Psoas muscle (tissue), 7 donors: ENCODE measurements at regions not wholly inside any gene's neighbourhood (a gene's known extent, or its start where the extent isn't known, plus 50 kb on each side); places are given as distances from the start of the nearest gene placed in this dataset.

ENCODE experiments used
- ATAC-seq, 4 donors: fragments of 200-7000 bp; cut with Tn5 transposase; one replicate each; pipeline ENCODE4 v1.9.1; 2020; ENCODE audit warnings: moderate library complexity in 3 of 4, mild to moderate bottlenecking in 2 of 4
- DNase-seq, 2 donors: peaks; one replicate each; pipeline ENCODE4 v3.0.0-alpha.2; 2020
- H3K27ac ChIP-seq: fragments of 200-600 bp; one replicate; pipeline ENCODE4 v1.8.0; 2022
- H3K27me3 ChIP-seq, 3 donors: fragments of 200-600 bp in 1 of 3; one replicate each; pipeline versions ENCODE4 v1.6.1 to v1.8.0; 2013 to 2022; ENCODE audit warnings: low read length in 2 of 3, mild to moderate bottlenecking in 2 of 3, moderate library complexity in 1 of 3; ENCODE audit not compliant: insufficient read depth in 3 of 3
- H3K36me3 ChIP-seq, 2 donors: fragments of 200-600 bp in 1 of 2; one replicate each; pipeline versions ENCODE4 v1.6.1 to v1.8.0; 2013 to 2022; ENCODE audit warnings: low read depth in 1 of 2, mild to moderate bottlenecking in 1 of 2, moderate library complexity in 1 of 2; ENCODE audit not compliant: insufficient read depth in 1 of 2
- H3K4me1 ChIP-seq: fragments of 200-600 bp; one replicate; pipeline ENCODE4 v1.8.0; 2022
- H3K4me3 ChIP-seq: fragments of 200-600 bp; one replicate; pipeline ENCODE4 v1.8.0; 2022; ENCODE audit warnings: mild to moderate bottlenecking
- H3K9me3 ChIP-seq: fragments of 200-600 bp; one replicate; pipeline ENCODE4 v1.8.0; 2022
- WGBS, 3 donors: extraction: QIAGEN DNeasy Blood & Tissue Kit; methylation state at CpG; one replicate each; pipeline versions ENCODE4 v1.1.6 to v1.1.7; 2013; 5-methylcytosine and 5-hydroxymethylcytosine counted together
- intact Hi-C, 2 donors: fragments of 100-400 bp; cut with DNase I; formaldehyde crosslinking; loops; one replicate each; pipeline versions ENCODE4 v1.11.0 to v1.14.2; 2022
- TF ChIP-seq, protein P1 (sequence below): fragments of 200-600 bp; IDR thresholded peaks from one replicate; pipeline ENCODE4 v1.8.0; 2022; ENCODE audit warnings: antibody characterized with exemption
- donor health status: healthy with polysubstance abuse.
- donor health status: DM: no; HTN: no; CAD: no; lungs with moderate emphysema.
- donor health status: Bipolar disorder and iron deficiency.
- donor health status: healthy.
- donor health status: DM: yes; HTN: yes; CAD: no.
- donor health status: DM: no; HTN: no; CAD: no.
- donor health status: DM: yes; HTN: yes; CAD: no.

DNA sequence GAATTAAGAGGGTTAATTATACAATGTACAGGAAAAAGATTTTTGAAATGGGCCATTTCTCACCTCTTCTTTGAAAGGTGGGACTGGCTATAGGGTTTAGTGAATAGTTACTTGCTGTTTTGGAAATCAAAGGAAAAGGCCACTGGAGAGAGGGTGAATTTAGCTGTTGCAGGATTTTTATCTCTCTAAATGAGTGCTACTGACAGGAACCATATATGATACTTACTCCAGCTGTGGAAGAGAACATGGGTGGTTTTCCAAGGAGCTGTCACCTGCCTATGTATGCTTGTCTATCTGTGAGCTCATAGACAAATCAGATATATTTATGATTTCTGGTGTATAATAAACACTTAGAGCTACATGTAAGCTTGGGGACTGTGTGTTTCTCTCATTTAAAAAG is 430.4 kb downstream of the MTX2 start:
- intact Hi-C loops = no loop called here
- H3K36me3 ChIP-seq = no peaks in the 10 kb centered on the region
- no peaks in the 10 kb centered on the region for H3K27me3 ChIP-seq
- DNase-seq (no peak), ATAC-seq (no peak)
- no peaks in the 10 kb centered on the region for H3K9me3 ChIP-seq
- TF ChIP-seq, protein P1, sequence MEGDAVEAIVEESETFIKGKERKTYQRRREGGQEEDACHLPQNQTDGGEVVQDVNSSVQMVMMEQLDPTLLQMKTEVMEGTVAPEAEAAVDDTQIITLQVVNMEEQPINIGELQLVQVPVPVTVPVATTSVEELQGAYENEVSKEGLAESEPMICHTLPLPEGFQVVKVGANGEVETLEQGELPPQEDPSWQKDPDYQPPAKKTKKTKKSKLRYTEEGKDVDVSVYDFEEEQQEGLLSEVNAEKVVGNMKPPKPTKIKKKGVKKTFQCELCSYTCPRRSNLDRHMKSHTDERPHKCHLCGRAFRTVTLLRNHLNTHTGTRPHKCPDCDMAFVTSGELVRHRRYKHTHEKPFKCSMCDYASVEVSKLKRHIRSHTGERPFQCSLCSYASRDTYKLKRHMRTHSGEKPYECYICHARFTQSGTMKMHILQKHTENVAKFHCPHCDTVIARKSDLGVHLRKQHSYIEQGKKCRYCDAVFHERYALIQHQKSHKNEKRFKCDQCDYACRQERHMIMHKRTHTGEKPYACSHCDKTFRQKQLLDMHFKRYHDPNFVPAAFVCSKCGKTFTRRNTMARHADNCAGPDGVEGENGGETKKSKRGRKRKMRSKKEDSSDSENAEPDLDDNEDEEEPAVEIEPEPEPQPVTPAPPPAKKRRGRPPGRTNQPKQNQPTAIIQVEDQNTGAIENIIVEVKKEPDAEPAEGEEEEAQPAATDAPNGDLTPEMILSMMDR = no peak
- no peaks in the 10 kb centered on the region for H3K4me1 ChIP-seq
- H3K27ac ChIP-seq = no peak overlapping the region
- no peak overlapping the region for H3K4me3 ChIP-seq

DNA sequence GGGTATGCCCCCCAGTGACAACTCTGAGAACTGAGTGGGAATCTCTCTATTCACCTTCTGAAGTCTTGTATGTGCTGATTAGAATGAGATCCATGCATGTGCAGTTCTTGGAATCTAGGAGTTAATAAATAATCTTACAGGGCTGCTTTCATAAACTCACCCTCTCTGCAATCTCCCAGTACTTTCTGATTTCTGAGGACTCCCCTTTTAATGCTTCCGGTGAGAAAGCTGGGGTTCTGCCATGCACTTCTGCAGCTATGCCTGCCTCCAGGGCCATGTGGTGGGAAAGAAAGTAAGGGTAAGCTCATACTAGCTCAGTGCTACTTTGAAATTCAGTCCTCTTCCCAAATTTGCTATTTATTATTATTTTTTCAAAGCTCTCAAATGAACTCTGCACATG is 432.9 kb downstream of the MTX2 start:
- H3K27ac ChIP-seq = no peak overlapping the region
- H3K4me1 ChIP-seq = no peaks in the 10 kb centered on the region
- H3K9me3 ChIP-seq = no peaks in the 10 kb centered on the region
- DNase-seq = no peak
- H3K4me3 ChIP-seq = no peak overlapping the region
- no peaks in the 10 kb centered on the region for H3K27me3 ChIP-seq
- 35 to 54% (median 54%) methylated on average over 1 of the region's 1 CpG for WGBS, 3 donors
- TF ChIP-seq, protein P1 = no peak
- intact Hi-C loops = no loop called here
- H3K36me3 ChIP-seq = no peaks in the 10 kb centered on the region
- no peak for ATAC-seq

DNA sequence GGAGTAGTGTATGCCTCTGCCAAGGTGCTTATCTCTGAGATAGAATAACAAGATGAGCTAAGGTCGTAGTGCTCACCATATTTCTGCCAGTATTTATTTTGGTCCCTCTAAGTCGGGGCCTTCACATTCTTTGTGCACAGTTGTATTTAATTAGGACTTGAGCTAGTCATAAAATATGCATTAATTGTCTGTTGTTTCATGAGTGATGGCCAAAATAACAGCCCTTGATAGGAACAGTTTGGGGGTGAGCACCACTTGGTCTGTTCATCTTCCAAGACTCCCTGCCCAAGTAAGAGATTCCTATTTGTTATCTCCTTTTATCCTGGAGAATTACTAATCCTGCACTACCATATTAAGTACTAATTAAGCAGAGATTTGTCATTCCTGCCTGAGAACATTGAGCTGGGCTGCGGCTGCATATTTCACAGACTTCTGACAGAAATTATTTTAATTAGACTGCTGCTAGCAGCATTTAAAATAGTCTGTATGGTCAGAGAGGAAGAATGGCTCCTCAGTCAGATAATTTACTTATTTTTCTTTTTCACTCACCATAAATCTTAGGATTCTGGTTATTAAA is 435.1 kb downstream of the MTX2 start:
- ATAC-seq (no peak), DNase-seq (no peak)
- H3K9me3 ChIP-seq = no peaks in the 10 kb centered on the region
- intact Hi-C loops = no loop called here
- no peaks in the 10 kb centered on the region for H3K36me3 ChIP-seq
- no peak overlapping the region for H3K27ac ChIP-seq
- TF ChIP-seq, protein P1 = no peak
- H3K27me3 ChIP-seq = no peaks in the 10 kb centered on the region
- no peak overlapping the region for H3K4me3 ChIP-seq
- 33 to 51% (median 42%) methylated on average over 3 of the region's 3 CpGs for WGBS, 3 donors
- no peaks in the 10 kb centered on the region for H3K4me1 ChIP-seq

DNA sequence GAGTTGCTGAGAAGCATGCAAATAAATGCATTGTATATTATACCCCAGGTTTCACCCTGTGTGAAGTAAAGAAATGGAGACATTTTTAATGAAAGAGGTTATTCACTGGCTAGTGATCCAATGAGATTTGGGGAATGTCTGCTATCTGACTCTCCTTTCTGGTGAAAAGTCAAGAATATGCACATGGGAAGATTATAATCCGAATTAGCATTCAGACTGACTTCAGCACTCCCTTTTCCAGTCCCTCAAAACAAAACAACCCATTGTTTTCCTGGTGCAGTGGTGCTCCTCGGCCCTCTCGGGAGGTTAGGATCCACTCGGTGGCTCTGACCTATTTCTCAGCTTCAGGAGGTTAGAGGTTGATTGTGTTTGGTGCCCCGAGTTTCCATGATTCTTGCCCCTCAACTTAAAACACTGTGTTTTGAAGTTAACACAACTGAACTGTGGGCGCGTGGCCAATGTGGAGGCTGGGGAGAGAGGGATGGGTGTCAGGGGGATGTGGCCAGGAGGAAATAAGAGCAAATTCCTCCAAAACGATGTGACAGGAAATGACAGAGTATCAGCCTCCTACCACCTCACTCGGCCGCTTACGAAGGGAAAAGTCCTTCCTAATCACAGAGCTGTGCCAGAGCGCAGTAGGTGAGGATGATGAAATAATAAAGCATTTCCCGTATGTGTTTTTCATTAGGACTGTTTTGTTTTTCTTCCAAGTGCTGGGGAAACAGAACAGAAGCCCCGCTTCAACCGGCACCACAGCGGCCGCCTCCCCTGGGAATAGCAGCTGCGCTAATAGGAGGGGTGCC is 440.1 kb downstream of the MTX2 start:
- no peak overlapping the region for H3K27ac ChIP-seq

More for the DNA sequence above, 440.1 kb downstream of the MTX2 start:
- H3K4me3 ChIP-seq = no peak overlapping the region
- H3K9me3 ChIP-seq = no peaks in the 10 kb centered on the region
- TF ChIP-seq, protein P1 = no peak
- no peak for ATAC-seq
- intact Hi-C loops = no loop called here
- no peaks in the 10 kb centered on the region for H3K4me1 ChIP-seq
- no peaks in the 10 kb centered on the region for H3K36me3 ChIP-seq
- peak; percentile 42 to 55 for DNase-seq
- 56 to 67% (median 62%) methylated on average over 18 of the region's 18 CpGs for WGBS, 3 donors
- peaks cover 0 to 4% (median 0%) of the 10 kb centered on the region in 3 donors for H3K27me3 ChIP-seq
